Body of pancreas (tissue), 4 donors: ENCODE measurements at regions not wholly inside any gene's neighbourhood (a gene's known extent, or its start where the extent isn't known, plus 50 kb on each side); places are given as distances from the start of the nearest gene placed in this dataset.

Source experiments
- CTCF ChIP-seq, 7 experiments: fragments of 450-650 bp in 4 of 7; fragments of 200-600 bp in 3 of 7; sonication (generic) in 3 of 7; IDR thresholded peaks; one replicate each; pipeline ENCODE4 v1.5.1; 2016 to 2019; ENCODE audit warnings: antibody characterized with exemption in 7 of 7
- POLR2A ChIP-seq, 3 donors: fragments of 450-650 bp; IDR thresholded peaks; one replicate each; pipeline ENCODE4 v1.6.1; 2016; ENCODE audit warnings: antibody characterized with exemption in 3 of 3, mild to moderate bottlenecking in 2 of 3

- TF ChIP-seq CTCF (IDR thresholded peaks at IDR 0.05), result no peak
- no peak for TF ChIP-seq POLR2A (IDR thresholded peaks at IDR 0.05)
Measured at GRCh38 chrX:81378560-81378959, 176.7 kb downstream of the SH3BGRL start.
